K562 (cell line): ENCODE measurements at regions not wholly inside any gene's neighbourhood (a gene's known extent, or its start where the extent isn't known, plus 50 kb on each side); places are given as distances from the start of the nearest gene placed in this dataset.
A peak's percentile ranks its signal among the peaks of the same experiment; 100 is the strongest.

ENCODE experiments used
- ATAC-seq: fragments of 200-7000 bp; cut with Tn5 transposase; 3 replicates; pipeline ENCODE4 v1.9.1; 2020; ENCODE audit warnings: moderate library complexity
- BruUV-seq: library from RNA; stranded (reverse); fragments of 400-500 nt; replicated peaks from 2 replicates; lab custom pipeline; 2021; lab: Mats Ljungman, UMichigan
- CTCF ChIA-PET: fragments of 300-600 bp; formaldehyde crosslinking; extraction: SDS; loops from one replicate; lab custom pipeline; 2021; ENCODE audit warnings: low intra/inter-chr PET ratio; lab: Yijun Ruan, JAX
- POLR2A ChIA-PET: fragments of 300-600, 350-650 bp; sonication (Branson Sonifier 250); formaldehyde crosslinking; extraction: SDS; loops from one replicate; lab custom pipeline; 2021; ENCODE audit warnings: antibody characterized with exemption, inconsistent platforms; lab: Yijun Ruan, JAX
- DNase-seq, 4 experiments: peaks; one replicate each; pipeline versions ENCODE4 v3.0.0 to v3.0.0-alpha.2; 2011 to 2018; ENCODE audit warnings: low spot score in 3 of 4, mixed read lengths in 3 of 4; ENCODE audit errors: extremely low read depth in 1 of 4
- FAIRE-seq: peaks from 2 replicates; lab custom pipeline; 2011; peaks lifted over from hg19 to GRCh38; lab: Jason Lieb, UNC
- H2AFZ ChIP-seq: 2 replicates; pipeline ENCODE4 v1.6.0; 2011; ENCODE audit warnings: low read depth, low read length, control low read depth, inconsistent platforms
- H3K27ac ChIP-seq: fragments of 200-600 bp; 3 replicates; pipeline ENCODE4 v1.8.0; 2011; ENCODE audit warnings: low read depth, mild to moderate bottlenecking, control low read depth, inconsistent platforms, low read length, moderate library complexity, mixed read lengths; ENCODE audit errors: extremely low read depth
- H3K27me3 ChIP-seq, 2 experiments: fragments of 300-600 bp in 1 of 2; 2 replicates in 1 of 2; 3 replicates in 1 of 2; pipeline versions ENCODE4 v1.6.0 to v1.8.0; 2011; ENCODE audit warnings: inconsistent platforms in 2 of 2, low read length in 2 of 2, mild to moderate bottlenecking in 1 of 2, mixed read lengths in 1 of 2, moderate library complexity in 1 of 2; ENCODE audit not compliant: control insufficient read depth in 2 of 2, insufficient read depth in 2 of 2
- H3K36me3 ChIP-seq: fragments of 300-600 bp; 3 replicates; pipeline ENCODE4 v1.8.0; 2011; ENCODE audit warnings: mild to moderate bottlenecking, low read length, inconsistent platforms; ENCODE audit not compliant: control insufficient read depth, insufficient read depth
- H3K4me1 ChIP-seq, 2 experiments: fragments of 200-600 bp in 1 of 2; replicated peaks in 1 of 2; 2 replicates in 1 of 2; 3 replicates in 1 of 2; pipeline versions ENCODE4 v1.5.1 to v1.8.0; 2011; ENCODE audit warnings: inconsistent platforms in 2 of 2, low read length in 2 of 2, mild to moderate bottlenecking in 1 of 2, mixed read lengths in 1 of 2, moderate library complexity in 1 of 2; ENCODE audit not compliant: control insufficient read depth in 2 of 2, insufficient read depth in 2 of 2
- H3K4me2 ChIP-seq: 2 replicates; pipeline ENCODE4 v1.6.1; 2011; ENCODE audit warnings: low read length, control low read depth, inconsistent platforms, mixed read lengths; ENCODE audit not compliant: insufficient read depth
- H3K4me3 ChIP-seq: fragments of 200-600 bp; sonication (generic), shearing (Covaris generic); 2 replicates; pipeline ENCODE4 v1.5.1; 2016; ENCODE audit warnings: control low read depth, inconsistent platforms
- H3K79me2 ChIP-seq: fragments of 200-600 bp; 3 replicates; pipeline ENCODE4 v1.8.0; 2011; ENCODE audit warnings: low read length, inconsistent platforms; ENCODE audit not compliant: control insufficient read depth, insufficient read depth
- H3K9ac ChIP-seq, 2 experiments: 2 replicates each; pipeline versions ENCODE4 v1.6.0 to v1.6.1; 2011; ENCODE audit warnings: low read depth in 2 of 2, low read length in 2 of 2, control low read depth in 1 of 2, inconsistent platforms in 1 of 2, mild to moderate bottlenecking in 1 of 2, mixed read lengths in 1 of 2; ENCODE audit not compliant: insufficient read depth in 1 of 2
- H3K9me1 ChIP-seq: one replicate; pipeline ENCODE4 v1.6.0; 2011; ENCODE audit warnings: inconsistent platforms, mild to moderate bottlenecking, low read length, moderate library complexity; ENCODE audit not compliant: control insufficient read depth, insufficient read depth
- H3K9me3 ChIP-seq: replicated peaks from 2 replicates; pipeline ENCODE4 v1.5.1; 2011; ENCODE audit warnings: low read depth, low read length, inconsistent platforms; ENCODE audit not compliant: control insufficient read depth, insufficient read depth
- H4K20me1 ChIP-seq: replicated peaks from 2 replicates; pipeline ENCODE4 v1.6.1; 2011; ENCODE audit warnings: low read length, inconsistent platforms, mixed read lengths; ENCODE audit not compliant: control insufficient read depth, insufficient read depth
- DPF2 ChIP-seq: fragments of 450-650 bp; IDR thresholded peaks from 2 replicates; pipeline ENCODE4 v1.6.1; 2016
- GABPB2 ChIP-seq: fragments of 250-450 bp; sonication (Bioruptor Pico); conservative IDR thresholded peaks from 2 replicates; pipeline ENCODE4 v1.5.1; 2021; ENCODE audit warnings: mild to moderate bottlenecking
- GTF2F1 ChIP-seq: IDR thresholded peaks from 2 replicates; pipeline ENCODE4 v1.6.1; 2011; ENCODE audit warnings: low read depth, low read length, improper control_type of control experiment
- HNRNPUL1 ChIP-seq: fragments of 200-400 bp; formaldehyde crosslinking; IDR thresholded peaks from 2 replicates; pipeline ENCODE4 v1.6.1; 2017; ENCODE audit warnings: low read length
- KHSRP ChIP-seq: fragments of 450-650 bp; IDR thresholded peaks from 2 replicates; pipeline ENCODE4 v1.6.1; 2017
- KLF10 ChIP-seq: fragments of 250-450 bp; sonication (Bioruptor Pico); IDR thresholded peaks from 2 replicates; pipeline ENCODE4 v1.6.1; 2021; ENCODE audit warnings: matching md5 sums
- KLF6 ChIP-seq: fragments of 250-450 bp; sonication (Bioruptor Pico); IDR thresholded peaks from 2 replicates; pipeline ENCODE4 v1.4.0; 2020; ENCODE audit warnings: mild to moderate bottlenecking, moderate library complexity, borderline replicate concordance
- NR2C2 ChIP-seq, 2 experiments: fragments of 200-800 bp in 1 of 2; sonication (Bioruptor generic) in 1 of 2; sonication (generic) in 1 of 2; formaldehyde crosslinking in 1 of 2; IDR thresholded peaks; 2 replicates each; pipeline versions ENCODE4 v1.6.1 to v1.8.0; 2016 to 2022; ENCODE audit warnings: mild to moderate bottlenecking in 1 of 2, missing compliant biosample characterization in 1 of 2, missing genetic modification characterization in 1 of 2, missing genetic modification reagents in 1 of 2
- POLR2AphosphoS5 ChIP-seq: IDR thresholded peaks from 2 replicates; pipeline ENCODE4 v1.6.1; 2011; ENCODE audit warnings: mild to moderate bottlenecking, low read depth, low read length, moderate library complexity; ENCODE audit not compliant: control insufficient read depth, insufficient read depth
- RREB1 ChIP-seq: fragments of 250-450 bp; sonication (Bioruptor Pico); IDR thresholded peaks from 2 replicates; pipeline ENCODE4 v1.4.0; 2020
- SIRT6 ChIP-seq: IDR thresholded peaks from one replicate; pipeline ENCODE4 v1.6.1; 2012; ENCODE audit warnings: low read depth, mild to moderate bottlenecking, control low read depth, inconsistent platforms, low read length, moderate library complexity
- YY1 ChIP-seq, 3 experiments: IDR thresholded peaks; 2 replicates each; pipeline ENCODE4 v1.6.1; 2011; ENCODE audit warnings: low read length in 2 of 3, mild to moderate bottlenecking in 2 of 3, moderate library complexity in 2 of 3, borderline replicate concordance in 1 of 3, control low read depth in 1 of 3, low read depth in 1 of 3; ENCODE audit not compliant: insufficient read depth in 3 of 3, insufficient replicate concordance in 2 of 3, control insufficient read depth in 1 of 3, insufficient read length in 1 of 3; ENCODE audit errors: extremely low read depth in 1 of 3
- ZNF143 ChIP-seq: sonication (generic); formaldehyde crosslinking; IDR thresholded peaks from 2 replicates; pipeline ENCODE4 v1.9.0; 2022; ENCODE audit warnings: mild to moderate bottlenecking, missing genetic modification reagents
- ZNF512 ChIP-seq: IDR thresholded peaks from 2 replicates; pipeline ENCODE4 v1.6.1; 2016; ENCODE audit warnings: missing genetic modification characterization, missing compliant biosample characterization
- WGBS: fragments of 100-300 bp; shearing (Covaris generic); methylation state at CpG from one replicate; pipeline ENCODE4 v1.1.6; 2016; ENCODE audit warnings: low coverage, mixed read lengths; ENCODE audit not compliant: insufficient coverage; ENCODE audit errors: missing lambda C conversion rate; 5-methylcytosine and 5-hydroxymethylcytosine counted together
- in situ Hi-C: fragments of 300-500 bp; cut with MboI; formaldehyde crosslinking; loops from 4 replicates; pipeline ENCODE4 v1.15.0; 2018; ENCODE audit warnings: inconsistent platforms, mixed read lengths
- intact Hi-C: fragments of 100-400 bp; cut with micrococcal nuclease; formaldehyde crosslinking; loops from 2 replicates; pipeline ENCODE4 v1.14.2; 2022

- Histone ChIP-seq H3K9me1 (no peaks in the 10 kb centered on the region), H3K4me1 (peaks cover 3 to 6% of the 10 kb centered on the region in 2 experiments; a peak in 3 of 5 replicates), H3K9ac (no peak overlapping the region), H3K79me2 (no peaks in the 10 kb centered on the region), H3K36me3 (no peaks in the 10 kb centered on the region), H3K9me3 (no peaks in the 10 kb centered on the region), H3K27ac (no peak overlapping the region), H3K27me3 (peaks cover 0 to 3% of the 10 kb centered on the region in 2 experiments; a peak in 1 of 5 replicates), H4K20me1 (no peaks in the 10 kb centered on the region), H2AFZ (peak overlapping the region; percentile 75), H3K4me3 (no peak overlapping the region), H3K4me2 (no peak overlapping the region)
- 11% methylated on average over 9 of the region's 9 CpGs for WGBS
- ChIA-PET POLR2A (interaction anchor here (0.7 to 0.8 kb wide), 2 partner anchors 9 to 23 kb away, joined by 3 read pairs; no protein-coding TSS in a partner anchor), CTCF (interaction anchor here (0.5 to 3.8 kb wide), 5 partner anchors 17 to 212 kb away, joined by 3 to 52 read pairs (median 3); partner anchors contain the start of gene ITGB1)
- in situ Hi-C loops = loop anchor here (5.0 kb wide), 1 partner anchor 211 kb away; no protein-coding TSS in a partner anchor
- DNase-seq (peak; percentile 59 to 80 (median 64)), ATAC-seq (peak; percentile 75), FAIRE-seq (peak; percentile 89)
- intact Hi-C loops = loop anchor here (1.0 to 10.0 kb wide), 2 partner anchors 213 to 634 kb away; no protein-coding TSS in a partner anchor
- BruUV-seq = no TSS peak
- no peak for TF ChIP-seq GTF2F1
- TF ChIP-seq ZNF143 = no peak
- no peak for TF ChIP-seq YY1 (IDR thresholded peaks at IDR 0.05; ENCODE audit: borderline replicate concordance in 1 of 3, control insufficient read depth in 1 of 3, extremely low read depth in 1 of 3, insufficient read depth in 3 of 3, insufficient read length in 1 of 3, insufficient replicate concordance in 2 of 3, low read depth in 1 of 3, low read length in 2 of 3)
- TF ChIP-seq DPF2 = peak; percentile 31; the same call in 1 of the 2 replicates
- TF ChIP-seq POLR2AphosphoS5 = no peak
- TF ChIP-seq KLF6 (CRISPR knock-in tag) = no peak
- TF ChIP-seq KLF10 (CRISPR knock-in tag) = no peak
- TF ChIP-seq ZNF512 (tag) = no peak
- no peak for TF ChIP-seq NR2C2 (CRISPR knock-in tag; IDR thresholded peaks at IDR 0.05)
- no peak for TF ChIP-seq NR2C2 (tag; IDR thresholded peaks at IDR 0.05)
- TF ChIP-seq SIRT6 = no peak
- TF ChIP-seq GABPB2 = no peak
- no peak for TF ChIP-seq HNRNPUL1
- 0 out of 2 replicates have a peak, but pooled peaks have one; percentile 17 for TF ChIP-seq KHSRP
- no peak for TF ChIP-seq RREB1 (CRISPR knock-in tag)
Observed at GRCh38 chr10:33008499-33009243, 50.6 kb upstream of the ITGB1 start.
